AG09319 (cell line): ENCODE measurements at regions not wholly inside any gene's neighbourhood (a gene's known extent, or its start where the extent isn't known, plus 50 kb on each side); places are given as distances from the start of the nearest gene placed in this dataset.

ENCODE experiments used
- DNase-seq: peaks from one replicate; pipeline ENCODE4 v3.0.0-alpha.2; 2010; ENCODE audit warnings: low read depth; ENCODE audit errors: extremely low read depth
- TF ChIP-seq, protein P1 (sequence below): IDR thresholded peaks from 2 replicates; pipeline ENCODE4 v1.5.1; 2011; ENCODE audit warnings: low read depth, mild to moderate bottlenecking, inconsistent platforms, low read length, moderate library complexity

DNA sequence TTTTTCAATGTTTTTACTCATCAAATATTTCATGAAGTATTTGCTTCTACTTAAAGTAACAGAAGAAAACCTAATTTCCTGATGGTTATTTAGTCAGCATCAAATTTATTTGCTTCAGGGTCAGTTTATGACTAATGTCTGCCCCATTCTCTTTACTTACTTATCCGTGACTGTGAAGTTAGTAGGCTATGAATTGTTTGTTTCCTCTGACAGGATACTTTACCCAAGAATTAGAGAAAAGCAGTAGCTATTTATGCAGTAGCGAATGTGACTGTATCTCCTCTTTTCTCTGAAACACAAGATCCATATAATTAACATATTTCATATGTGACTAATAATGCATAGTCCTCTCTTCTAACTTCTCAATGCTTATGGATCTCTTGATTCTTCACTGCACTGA lies 329.9 kb upstream of the ROBO1 start:
- TF ChIP-seq, protein P1, sequence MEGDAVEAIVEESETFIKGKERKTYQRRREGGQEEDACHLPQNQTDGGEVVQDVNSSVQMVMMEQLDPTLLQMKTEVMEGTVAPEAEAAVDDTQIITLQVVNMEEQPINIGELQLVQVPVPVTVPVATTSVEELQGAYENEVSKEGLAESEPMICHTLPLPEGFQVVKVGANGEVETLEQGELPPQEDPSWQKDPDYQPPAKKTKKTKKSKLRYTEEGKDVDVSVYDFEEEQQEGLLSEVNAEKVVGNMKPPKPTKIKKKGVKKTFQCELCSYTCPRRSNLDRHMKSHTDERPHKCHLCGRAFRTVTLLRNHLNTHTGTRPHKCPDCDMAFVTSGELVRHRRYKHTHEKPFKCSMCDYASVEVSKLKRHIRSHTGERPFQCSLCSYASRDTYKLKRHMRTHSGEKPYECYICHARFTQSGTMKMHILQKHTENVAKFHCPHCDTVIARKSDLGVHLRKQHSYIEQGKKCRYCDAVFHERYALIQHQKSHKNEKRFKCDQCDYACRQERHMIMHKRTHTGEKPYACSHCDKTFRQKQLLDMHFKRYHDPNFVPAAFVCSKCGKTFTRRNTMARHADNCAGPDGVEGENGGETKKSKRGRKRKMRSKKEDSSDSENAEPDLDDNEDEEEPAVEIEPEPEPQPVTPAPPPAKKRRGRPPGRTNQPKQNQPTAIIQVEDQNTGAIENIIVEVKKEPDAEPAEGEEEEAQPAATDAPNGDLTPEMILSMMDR, result no peak
- no peak for DNase-seq

DNA sequence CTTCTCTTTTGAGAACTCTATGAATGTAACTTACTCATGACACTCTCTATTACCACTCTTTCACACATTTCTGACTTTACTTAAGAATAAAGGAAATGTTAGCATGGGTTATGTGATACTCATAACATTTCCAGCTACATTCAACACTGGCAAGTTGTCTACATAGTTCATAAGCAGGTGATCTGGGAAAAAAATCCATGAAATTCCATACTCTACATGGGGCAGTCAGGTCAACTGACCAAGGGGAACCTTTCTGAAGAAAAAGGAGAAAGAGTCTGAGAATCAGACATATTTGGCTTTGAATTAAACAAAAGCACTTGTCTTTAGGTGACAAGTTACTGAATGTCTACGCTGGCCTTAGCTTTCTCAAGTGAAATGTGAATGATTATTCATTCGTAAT lies 329.1 kb upstream of the ROBO1 start:
- DNase-seq, result no peak
- TF ChIP-seq, protein P1, result no peak

DNA sequence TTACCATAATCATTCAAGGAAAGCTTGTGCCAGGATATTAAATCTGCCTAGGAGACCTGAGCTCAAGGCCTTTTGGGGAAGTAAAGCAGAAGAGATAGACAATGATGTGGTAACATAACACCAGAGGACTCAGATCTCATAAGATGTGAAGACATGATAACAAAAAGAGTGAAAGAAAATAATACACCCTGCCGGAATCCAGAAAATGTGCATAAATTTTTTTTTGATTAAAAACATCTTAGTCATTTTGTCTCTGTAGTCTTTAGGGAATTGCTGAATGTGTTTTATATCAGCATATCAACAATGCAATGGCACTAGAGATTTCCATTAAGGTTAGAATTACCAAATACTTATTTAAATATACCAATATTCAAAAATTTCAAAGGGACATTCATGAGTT lies 326.8 kb upstream of the ROBO1 start:
- DNase-seq, result no peak
- TF ChIP-seq, protein P1, result no peak

DNA sequence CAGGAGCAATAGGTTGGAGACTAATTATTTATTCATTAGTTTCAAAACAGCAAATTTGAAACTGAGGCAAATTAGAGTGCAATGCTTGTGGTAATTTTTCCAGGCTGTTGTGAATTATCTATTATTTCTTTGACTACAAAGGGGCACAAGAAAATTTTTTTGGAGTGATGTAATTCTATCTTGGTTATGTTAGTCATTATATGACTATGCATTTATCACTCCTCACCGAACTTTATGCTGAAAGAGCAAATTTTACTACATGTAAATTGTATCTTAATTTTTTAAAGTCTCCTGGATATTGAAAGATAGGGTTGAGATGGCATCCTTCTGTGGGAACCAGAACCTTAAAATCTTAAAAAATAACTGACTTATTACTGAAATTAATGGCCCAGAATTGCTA lies 320.0 kb upstream of the ROBO1 start:
- TF ChIP-seq, protein P1, result no peak
- no peak for DNase-seq

DNA sequence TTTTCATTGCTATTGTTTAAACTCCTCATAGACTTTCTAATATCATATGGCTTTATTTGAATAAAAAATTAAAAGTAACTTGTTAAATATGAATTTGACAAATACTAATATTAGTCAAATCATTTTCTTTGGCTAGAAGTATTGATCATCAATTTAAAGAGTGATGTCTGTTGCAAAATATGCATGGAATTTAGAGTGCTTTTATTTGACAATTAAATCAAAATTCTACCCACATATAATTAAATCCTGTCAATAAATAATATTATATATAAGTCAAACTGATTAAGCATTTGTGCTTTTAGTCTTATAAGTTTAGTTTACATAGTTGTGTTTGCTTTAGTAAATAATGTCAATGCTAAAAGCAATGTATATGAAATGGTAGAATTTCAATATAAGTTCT lies 318.6 kb upstream of the ROBO1 start:
- TF ChIP-seq, protein P1, result no peak
- no peak for DNase-seq

DNA sequence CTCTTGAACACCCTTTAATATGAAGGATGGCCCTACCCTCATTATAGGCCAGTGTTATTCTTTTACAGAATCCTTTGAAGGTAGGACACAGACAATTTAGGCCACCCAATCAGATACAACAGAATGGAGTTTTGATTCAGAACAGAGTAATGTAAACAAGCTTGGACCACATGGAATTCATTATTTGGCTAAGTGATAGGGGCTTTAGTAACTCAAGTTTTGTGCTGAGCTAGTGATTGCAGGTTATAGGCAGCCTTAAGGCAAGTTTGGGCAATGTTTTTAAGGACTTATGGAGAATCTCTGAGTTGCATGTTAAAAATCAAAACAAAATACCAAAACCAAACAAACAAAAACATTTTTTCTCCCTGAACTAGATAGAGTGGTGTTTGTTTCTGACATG lies 312.1 kb upstream of the ROBO1 start:
- DNase-seq, result peak; percentile 18
- TF ChIP-seq, protein P1, result no peak

DNA sequence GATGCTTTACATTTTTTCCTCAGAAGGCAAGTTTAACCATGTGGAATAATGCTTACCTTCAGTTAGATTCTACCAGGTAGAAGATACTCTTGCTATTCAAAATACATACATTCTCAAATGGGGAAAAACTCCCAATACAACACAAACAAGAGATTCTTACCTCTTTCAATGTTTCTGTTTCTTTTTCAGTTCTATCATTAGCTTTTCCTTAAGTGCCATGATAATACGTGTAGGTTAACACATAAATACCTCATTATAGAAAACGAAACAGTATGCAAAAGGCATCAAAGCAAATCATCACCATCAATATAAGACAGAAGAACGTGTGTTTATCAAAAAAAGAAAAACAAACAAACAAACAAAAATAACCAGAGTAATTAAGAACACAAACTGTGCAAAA lies 300.7 kb upstream of the ROBO1 start:
- no peak for DNase-seq
- TF ChIP-seq, protein P1, result no peak
